HG03108 (cell line): ENCODE measurements at regions not wholly inside any gene's neighbourhood (a gene's known extent, or its start where the extent isn't known, plus 50 kb on each side); places are given as distances from the start of the nearest gene placed in this dataset.

Source experiments
- ATAC-seq: cut with Tn5 transposase; IDR thresholded peaks from one replicate; pipeline ENCODE4 v1.9.1; 2021; ENCODE audit warnings: moderate library complexity; ENCODE audit not compliant: unreplicated experiment

DNA sequence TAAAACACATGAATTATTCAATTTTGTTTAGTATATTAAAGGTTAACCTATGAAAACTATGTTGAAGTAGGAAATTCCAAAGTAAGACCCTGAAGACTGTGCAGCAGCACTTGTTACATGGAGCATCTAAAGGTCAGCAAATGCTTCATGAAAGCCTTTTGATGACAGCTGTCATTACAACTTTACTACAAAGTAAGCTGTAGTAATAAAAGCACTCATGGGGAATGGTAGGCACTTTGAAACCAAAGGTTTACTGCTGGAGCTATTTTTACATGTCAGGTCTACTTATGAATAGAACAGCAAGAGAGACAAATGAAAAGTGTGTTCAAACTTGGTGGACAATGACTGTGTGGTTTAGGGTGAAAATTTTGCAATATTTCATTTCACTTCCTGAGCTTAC lies 672.5 kb upstream of the PCDH20 start:
- no peak for ATAC-seq

DNA sequence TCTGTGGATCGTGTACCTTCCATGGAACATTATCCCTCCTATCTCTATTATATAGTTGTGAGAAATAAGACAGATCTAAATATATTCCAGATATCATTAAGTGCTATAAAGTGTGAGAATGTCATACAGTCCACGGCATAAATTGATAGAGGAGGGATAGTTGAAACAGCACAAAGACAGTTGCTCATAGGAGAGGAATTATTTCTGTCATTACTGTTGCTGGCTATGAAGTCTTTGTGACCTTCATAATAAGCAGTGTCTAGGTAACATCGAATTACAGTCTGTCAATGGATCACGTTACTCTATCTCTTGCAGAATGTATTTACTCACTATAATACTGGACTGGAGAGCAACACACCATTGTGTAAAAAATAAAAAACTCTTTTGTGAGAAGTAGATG lies 671.5 kb upstream of the PCDH20 start:
- no peak for ATAC-seq

DNA sequence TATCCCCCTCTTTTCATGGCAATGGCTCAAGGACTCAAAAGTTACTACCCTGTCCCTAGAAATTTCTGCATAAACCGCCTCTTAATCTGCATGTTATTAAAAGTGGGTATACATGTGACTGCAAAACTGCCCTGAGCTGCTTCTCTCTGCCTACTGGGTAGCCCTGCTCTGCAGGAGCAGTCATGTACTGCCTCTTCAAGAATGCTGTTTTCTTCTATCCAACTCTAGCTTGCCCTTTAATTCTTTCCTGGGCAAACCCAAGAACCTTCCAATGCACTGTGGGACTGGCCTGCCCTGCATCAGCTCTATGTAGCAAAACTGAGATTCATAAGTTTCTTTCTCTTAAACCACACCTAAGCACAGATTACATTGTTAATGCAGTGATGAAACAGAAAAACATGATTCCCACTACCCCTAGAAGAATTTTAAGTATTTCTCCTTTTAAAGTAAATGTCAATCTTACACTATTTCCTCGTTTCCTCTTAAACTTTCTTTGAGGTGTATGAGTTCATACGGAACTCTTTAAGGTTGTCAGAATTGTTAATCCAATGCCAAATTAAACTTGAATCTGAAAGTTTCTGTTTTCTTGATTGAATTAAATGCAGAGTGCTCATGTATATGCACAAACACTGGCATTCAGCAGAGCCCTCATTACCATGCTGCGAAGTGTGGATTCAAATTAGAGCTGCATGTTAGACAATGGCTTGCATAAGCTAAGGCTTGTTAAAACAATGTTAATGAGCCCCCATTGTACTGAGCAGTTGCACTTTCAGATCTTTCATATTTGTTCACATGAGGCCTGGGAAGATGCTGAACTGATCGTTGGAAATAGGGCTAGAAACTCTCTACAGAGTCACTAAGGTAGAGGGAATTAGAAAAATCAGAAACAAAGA lies 669.9 kb upstream of the PCDH20 start:
- ATAC-seq = no peak

DNA sequence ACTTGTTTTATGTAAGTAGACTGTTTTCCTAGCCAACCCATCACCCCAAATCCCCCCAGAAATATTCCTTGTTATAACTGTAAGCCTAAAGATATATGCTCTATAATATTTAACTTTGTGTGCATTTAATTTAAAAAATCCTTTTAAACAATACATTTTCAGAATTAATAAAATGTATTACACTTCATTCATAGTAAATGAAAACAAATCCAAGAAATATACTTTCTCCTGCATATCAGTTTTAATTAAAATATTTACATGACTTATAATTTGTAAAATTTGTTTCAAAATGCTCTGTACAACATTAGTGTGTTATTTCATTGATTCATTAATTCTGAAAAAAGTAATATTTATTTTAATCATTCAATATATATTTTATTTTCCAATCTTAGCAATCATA lies 669.1 kb upstream of the PCDH20 start:
- no peak for ATAC-seq

DNA sequence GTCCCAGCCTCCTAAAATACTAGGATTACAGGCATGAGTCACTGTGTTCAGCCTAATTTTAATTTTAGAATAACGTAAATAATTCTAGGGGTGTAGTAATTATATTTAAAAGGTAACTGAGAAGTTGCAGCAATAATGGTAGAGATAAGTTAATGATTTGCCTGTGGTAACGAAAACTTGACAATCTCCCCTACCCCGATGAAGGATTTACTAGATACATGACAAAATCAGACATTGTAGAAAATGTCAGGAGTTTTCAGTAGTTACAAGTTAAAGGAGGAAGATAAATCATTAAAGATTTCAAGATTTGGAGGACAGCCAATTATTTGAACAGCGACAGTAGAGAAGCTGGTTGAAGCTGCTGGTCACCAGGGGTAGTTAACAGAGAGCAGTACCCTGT lies 652.2 kb upstream of the PCDH20 start:
- no peak for ATAC-seq

DNA sequence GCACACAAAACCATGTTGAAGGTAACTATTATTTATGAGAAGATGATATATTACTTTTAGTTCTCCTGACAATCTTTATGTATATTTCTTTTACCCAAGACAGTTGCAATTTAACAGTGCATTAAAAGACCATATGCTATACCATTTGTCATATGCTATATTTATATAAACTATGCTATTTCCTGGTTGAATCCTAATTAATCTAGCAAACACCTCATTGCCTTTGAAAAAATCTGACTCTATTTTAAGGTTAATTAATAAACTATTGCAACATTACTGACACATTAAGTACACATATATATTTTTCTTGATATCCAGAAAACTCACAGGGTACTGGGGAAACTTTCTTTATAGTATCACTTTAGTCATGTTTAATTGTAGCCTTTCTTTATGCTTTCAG lies 649.4 kb upstream of the PCDH20 start:
- no peak for ATAC-seq

DNA sequence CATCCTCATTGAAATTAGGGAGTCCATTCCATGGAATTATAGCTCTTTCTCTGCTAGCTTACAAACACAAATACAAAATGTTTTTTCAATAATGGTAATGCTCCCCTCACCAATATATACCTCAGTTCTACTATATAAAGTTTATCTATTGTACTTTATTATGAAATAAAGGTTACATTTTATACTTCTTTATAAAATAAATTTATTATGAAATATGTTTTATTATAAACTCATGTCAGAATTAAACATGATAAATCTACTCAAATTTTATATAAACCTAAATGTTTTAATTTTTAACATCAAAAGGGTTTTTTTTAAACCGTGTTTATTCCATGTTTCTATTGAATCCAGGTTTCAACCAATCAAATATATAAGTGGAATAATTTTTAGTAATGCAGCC lies 646.1 kb upstream of the PCDH20 start:
- no peak for ATAC-seq

DNA sequence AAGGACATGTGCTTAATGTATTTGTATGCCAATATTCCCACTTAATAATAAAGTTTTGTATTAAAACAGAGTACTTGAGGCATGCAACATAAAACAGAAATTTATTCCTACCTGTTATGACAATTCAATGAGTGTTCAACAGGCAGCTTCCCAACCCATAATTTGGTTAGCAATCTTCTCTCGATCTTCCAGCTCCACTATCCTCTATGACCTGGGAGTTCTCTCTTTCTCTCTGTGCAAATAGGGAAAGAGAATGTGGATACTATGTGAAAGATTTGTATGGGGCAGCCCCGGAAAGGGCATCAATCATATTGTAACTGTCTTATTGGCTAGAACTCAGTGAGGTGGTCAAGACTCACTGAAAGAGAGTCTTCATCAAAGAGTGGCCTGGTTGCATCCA lies 644.9 kb upstream of the PCDH20 start:
- no peak for ATAC-seq

DNA sequence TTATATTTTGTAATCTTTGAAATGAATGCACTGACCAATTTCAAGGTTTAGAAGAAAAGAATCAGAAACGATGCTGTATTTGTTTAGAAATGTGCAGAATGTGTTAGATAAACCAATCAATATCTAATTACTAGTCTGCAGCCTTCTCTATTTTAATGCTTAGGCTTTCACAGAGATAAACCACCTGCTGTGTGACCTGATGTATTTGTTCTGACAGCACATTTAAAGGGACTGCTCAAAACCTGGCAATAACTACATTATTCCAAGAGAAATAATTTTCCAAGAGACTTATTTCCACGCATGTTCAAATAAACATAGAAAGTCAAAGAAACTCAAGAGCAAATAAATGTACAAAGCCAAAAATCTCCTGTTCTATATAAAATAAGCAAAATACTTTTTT lies 641.6 kb upstream of the PCDH20 start:
- no peak for ATAC-seq

DNA sequence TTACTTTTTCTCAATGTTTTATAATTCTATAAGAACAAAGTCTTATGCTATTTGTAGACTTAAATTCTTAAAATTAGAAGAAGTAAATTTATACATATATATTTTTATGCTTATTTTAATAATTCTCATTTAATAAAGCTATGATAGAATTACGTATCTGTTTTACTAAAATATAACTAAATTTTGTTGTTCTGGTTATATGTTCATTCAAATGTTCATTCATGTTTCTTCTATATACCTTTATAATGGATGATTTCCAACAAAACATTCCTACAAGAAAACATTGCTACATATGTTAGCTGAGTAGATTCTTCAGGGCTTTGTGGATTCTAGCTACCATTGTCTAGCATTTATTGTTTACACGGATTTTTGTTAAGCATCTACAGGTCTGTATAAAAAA lies 634.3 kb upstream of the PCDH20 start:
- no peak for ATAC-seq

DNA sequence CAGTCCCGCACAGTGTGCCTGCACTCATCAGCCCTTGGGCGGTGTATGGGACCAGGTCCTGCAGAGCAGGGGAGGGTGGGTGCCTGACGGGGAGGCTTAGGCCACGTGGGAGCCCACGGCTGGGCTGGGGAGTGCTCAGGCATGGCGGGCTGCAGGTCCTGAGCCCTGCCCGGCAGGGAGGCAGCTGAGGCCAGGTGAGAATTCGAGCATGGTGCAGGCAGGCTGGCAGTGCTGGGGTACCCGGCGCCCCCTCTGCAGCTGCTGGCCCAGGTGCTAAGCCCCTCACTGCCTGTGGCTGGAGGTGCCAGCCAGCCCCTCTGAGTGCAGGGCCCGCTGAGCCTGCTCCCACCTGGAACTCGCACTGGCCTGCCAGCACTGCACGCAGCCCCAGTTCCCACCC lies 630.9 kb upstream of the PCDH20 start:
- ATAC-seq = no peak

DNA sequence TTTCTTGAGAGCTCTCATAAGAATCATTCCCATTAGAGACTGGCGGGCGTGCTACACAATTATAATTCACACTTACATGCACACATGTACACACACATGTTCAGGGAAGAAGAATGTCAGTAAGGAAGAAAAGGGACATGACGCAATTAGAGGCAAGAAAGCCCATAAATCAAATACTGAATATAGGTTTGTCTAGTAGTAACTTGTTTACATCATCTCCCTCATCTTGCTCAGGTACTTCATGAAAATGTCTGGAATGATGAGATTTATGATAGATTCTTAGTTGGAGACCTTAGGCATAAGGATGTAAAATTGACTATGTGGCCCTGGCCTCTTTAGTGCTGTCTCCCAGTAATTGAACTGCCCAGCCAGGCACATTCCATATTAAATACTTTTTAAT lies 628.0 kb upstream of the PCDH20 start:
- no peak for ATAC-seq

DNA sequence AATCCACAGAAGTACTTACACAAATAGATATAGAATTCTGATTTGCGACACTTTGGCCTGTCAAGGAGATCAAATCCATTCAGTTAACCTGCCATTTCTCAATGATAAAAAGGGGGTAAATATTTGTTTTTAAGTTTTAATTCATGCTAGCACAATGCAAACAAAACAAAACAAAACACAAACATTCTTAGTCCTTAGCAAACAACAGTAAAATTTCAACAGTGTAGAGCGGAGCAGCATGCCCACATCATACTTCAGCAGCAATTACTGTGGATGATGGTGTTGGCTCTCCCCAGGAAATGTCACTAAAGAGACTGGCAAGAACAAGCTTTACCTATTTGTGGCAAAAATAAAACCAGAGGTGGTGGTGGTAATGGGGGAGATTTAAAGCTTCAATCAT lies 625.2 kb upstream of the PCDH20 start:
- no peak for ATAC-seq

DNA sequence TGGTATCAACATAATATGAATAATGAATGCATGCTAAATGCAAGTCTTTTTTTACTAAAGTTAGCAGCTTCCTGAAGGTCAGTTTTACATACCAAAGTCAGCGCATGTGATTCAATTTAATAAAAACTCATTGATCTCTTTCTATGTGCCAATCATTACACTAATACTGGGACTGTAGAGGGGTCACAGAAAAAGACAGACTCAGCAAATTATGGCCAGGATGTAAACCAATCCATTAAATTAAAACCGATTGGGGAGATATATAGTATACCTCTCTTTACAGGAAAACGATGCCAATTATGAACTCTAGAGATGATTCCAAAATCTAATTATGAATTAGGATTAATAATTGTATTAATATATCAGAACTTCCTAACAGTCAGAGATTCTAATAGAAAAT lies 624.4 kb upstream of the PCDH20 start:
- ATAC-seq = no peak

DNA sequence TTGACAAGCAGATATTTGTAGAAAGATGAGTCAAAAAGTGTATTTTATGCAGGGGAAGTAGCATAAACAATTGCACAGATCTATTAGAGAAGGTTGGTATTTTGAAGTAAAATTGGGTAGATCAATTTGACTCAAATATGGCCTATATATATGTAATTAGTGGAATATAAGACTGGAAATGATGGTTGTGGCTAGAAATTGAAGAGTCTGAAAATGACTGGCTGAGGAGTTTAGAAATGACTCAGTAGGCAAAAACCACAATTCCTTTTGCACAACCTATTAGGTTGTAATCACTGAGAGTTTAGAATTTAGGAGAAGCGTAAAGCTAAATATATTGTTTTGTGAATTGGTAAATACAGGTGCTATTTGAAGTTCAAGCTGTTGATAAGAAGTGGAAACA lies 622.6 kb upstream of the PCDH20 start:
- ATAC-seq = no peak

DNA sequence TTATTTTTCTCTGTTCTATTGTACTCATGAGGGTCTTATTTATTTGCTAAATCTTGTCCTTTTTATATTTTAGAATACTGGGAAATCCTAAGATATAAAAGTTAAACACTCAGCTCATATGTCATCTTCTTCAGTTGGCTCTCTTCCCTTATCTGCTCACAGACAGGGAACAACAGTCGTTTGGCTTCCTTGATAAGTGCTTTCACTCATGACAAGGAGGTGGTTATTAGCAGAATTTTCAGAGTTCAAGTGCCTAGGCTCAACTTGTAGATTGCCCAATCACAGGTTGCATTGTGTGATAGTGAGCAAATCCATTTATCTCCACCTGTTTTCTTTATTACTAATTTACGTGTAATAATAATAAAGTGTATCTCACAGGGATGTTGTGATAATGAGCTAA lies 620.3 kb upstream of the PCDH20 start:
- no peak for ATAC-seq

DNA sequence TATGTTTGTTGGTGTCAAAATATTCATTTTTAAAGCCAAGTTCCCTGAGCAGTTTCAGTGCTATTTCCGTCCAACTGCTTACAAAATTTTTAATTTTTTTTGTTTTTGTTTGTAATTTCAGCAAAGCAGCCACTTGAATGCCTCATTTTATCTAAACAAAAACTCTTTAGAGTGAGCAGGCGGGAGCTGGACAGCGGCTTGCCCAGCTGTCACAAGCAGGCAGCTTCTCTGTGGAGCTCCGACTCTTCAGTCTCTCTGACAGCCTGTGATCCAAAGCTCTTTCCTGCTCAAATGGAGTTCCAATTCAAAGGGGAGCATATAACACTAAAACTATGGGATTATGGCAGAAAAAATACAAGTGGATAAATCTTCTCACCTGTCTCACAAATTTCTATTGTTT lies 618.3 kb upstream of the PCDH20 start:
- no peak for ATAC-seq

DNA sequence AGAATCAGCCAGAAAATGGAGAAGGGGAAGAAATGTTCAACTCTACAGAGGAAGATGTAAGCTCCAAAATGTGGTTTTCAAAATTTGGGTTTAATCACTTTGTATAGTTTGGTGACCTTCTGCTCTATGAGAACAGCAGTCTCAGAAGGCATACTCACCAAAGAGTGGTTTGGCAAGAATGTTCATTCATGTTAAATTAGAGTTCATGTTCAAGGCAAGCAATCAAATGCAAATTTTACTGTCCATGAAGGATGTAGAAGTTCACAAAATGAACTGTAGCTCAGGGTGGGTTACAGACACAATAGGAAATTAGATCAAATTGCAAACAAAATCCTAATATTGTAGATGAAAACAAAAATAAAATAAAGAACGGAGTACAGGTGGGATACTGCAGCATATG lies 606.7 kb upstream of the PCDH20 start:
- ATAC-seq = no peak

DNA sequence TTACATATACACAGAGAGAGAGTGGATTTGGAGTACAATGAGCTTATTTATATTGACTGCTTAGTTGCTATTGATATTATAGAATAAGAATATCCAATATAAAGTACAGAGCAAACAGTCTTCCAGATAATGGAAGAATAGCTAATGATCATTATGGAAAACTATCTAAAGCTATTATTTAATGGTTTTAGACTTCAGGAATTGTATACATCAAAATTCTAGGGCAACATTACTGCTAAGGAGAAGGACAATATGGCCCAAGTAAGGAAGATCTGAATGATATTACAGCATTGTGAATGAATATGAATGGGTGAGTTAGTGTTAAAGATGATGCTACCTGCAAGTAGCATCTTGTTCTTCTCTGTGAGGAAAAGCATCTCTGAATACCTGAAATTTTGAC lies 604.2 kb upstream of the PCDH20 start:
- ATAC-seq = no peak

DNA sequence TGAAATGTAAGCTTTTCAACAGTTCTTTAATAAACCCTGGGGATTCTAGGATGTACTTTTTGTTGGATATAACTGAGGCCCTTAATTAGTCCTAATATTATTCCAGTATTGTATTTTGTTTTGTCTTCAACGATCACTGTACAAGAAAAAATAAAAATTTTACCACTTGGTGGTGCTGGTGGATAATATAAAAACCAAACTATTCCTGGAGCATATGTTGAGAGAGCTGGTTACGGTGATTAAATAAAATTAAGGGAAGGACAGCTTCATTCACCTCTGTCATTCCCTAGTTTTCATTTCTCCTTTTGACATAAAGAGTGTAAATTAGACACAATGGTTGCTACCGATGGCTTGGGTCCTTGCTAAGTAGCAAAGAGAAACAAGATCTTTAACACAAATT lies 598.6 kb upstream of the PCDH20 start:
- no peak for ATAC-seq

DNA sequence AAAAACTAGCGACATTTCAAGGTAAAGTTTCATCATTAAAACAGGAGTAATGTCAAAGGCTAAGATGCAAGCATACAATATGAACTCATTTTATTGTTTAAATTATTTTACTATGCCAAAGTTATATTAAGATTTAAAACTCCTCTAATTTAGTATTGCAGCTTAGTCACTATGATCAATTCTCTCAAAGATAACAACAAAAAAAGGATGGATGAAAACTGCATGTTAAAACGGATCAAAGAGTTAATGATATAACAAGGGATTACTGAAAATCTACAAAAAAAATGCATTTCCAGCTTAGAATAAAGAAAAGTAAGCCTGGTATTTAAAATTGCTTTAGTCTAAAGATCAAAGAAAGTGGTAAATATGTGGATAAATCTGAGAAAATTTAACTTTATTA lies 587.8 kb upstream of the PCDH20 start:
- ATAC-seq = no peak

DNA sequence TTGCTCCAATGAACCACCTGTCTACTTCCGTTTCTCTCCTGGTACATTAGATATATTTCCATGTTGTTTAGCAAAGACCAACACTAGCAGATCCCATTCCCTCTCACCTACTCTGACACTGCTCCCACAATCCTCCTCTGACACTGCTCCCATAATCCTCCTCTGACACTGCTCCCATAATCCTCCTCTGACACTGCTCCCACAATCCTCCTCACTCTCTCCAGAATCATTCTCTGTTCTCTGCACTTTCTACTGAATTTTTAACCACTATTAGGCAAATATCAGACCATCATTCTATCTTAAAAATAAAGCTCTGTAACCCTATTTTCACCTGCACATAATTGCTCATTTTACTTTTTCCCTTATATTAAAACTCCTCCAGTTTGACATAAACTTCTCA lies 578.5 kb upstream of the PCDH20 start:
- no peak for ATAC-seq

DNA sequence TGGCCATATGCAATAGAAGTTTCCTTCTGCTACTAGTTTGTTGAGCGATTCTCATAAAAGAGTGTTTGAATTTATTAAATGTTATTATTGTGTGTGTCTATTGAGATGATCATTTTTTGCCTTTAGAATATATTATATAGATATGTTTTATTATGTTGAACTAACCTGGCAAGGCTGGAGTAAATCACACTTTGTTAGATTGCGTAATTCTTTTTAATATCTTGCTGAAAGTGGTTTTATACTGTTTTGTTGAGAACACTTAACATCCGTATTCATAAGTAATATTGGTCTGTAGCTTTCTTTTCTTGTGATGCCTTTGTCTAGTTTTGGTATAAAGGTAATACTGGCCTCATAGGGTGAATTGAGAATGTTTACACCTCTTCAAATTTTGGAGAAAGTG lies 574.3 kb upstream of the PCDH20 start:
- ATAC-seq = no peak
